ENCODE measurements at regions not wholly inside any gene's neighbourhood (a gene's known extent, or its start where the extent isn't known, plus 50 kb on each side); places are given as distances from the start of the nearest gene placed in this dataset.

DNA sequence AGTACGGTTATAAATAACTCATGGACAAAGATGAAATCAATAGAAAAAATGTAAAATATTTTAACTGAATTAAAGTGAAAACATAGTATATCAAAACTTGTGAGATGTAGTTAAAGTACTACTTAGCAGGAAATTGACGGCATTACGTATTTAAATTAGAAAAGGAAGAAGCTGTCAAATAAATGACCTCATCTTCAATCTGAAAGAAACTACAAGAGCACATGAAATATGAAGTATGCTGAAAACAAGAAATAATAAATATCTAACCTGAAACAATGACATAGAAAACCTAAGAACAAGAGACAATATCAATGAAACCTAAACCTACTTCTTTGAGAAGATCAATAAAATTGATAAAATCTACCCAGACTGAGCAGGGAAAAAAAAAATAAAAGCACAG is 122.2 kb upstream of the PDE4B start:
- TF ChIP-seq, protein P1, sequence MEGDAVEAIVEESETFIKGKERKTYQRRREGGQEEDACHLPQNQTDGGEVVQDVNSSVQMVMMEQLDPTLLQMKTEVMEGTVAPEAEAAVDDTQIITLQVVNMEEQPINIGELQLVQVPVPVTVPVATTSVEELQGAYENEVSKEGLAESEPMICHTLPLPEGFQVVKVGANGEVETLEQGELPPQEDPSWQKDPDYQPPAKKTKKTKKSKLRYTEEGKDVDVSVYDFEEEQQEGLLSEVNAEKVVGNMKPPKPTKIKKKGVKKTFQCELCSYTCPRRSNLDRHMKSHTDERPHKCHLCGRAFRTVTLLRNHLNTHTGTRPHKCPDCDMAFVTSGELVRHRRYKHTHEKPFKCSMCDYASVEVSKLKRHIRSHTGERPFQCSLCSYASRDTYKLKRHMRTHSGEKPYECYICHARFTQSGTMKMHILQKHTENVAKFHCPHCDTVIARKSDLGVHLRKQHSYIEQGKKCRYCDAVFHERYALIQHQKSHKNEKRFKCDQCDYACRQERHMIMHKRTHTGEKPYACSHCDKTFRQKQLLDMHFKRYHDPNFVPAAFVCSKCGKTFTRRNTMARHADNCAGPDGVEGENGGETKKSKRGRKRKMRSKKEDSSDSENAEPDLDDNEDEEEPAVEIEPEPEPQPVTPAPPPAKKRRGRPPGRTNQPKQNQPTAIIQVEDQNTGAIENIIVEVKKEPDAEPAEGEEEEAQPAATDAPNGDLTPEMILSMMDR (IDR thresholded peaks at IDR 0.05): no peak
- no peak for TF ChIP-seq POLR2A (IDR thresholded peaks at IDR 0.05)

Data from heart left ventricle (tissue), 13 donors.